ENCODE measurements at regions not wholly inside any gene's neighbourhood (a gene's known extent, or its start where the extent isn't known, plus 50 kb on each side); places are given as distances from the start of the nearest gene placed in this dataset.

DNA sequence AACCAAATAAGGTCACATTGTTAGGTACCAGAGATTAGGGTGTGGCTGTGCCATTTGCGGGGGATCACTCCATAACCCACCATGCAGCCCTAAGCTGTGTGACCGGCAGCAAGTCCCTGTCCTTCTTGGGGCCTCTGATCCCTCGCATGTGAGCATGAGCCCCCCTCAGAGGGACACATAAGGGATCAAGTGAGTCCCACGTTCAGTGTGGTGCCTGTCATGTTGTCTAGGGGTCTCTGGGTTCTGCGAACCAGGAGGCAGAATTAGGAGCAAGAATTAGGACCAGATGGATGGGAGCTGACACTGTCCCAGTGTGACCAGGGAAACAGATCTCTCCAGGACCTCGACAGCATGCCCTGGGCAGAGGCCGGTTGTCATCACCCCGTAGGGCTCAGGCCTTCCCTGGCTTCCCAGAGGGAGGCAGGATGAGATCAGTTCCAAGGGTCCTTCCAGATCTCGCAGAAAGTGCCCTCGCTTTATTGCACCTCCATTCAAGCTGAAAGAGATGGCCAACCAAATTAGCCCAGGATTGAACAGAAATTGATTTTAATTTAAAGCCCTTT is 113.2 kb upstream of the OTOS start:
- no peaks in the 10 kb centered on the region for H3K27me3 ChIP-seq
- H3K4me2 ChIP-seq: no peak overlapping the region
- WGBS (ENCODE audit: low lambda C conversion rate, missing lambda C conversion rate): 73% methylated on average over 10 of the region's 10 CpGs
- H3K4me3 ChIP-seq: no peak overlapping the region
- peaks cover 45% of the 10 kb centered on the region for H3K4me1 ChIP-seq (ENCODE audit: insufficient read depth)
- H3K27ac ChIP-seq: no peak overlapping the region
- no peaks in the 10 kb centered on the region for H4K20me1 ChIP-seq (ENCODE audit: insufficient read depth, poor library complexity, severe bottlenecking)
- H3K9me3 ChIP-seq (ENCODE audit: low read depth): no peaks in the 10 kb centered on the region
- no peak overlapping the region for H2AFZ ChIP-seq
- no peaks in the 10 kb centered on the region for H3K36me3 ChIP-seq (replicated peaks; ENCODE audit: insufficient read depth, low read depth)
- H3K79me2 ChIP-seq: peaks cover 3% of the 10 kb centered on the region
- no peak for DNase-seq (ENCODE audit: low spot score)
- TF ChIP-seq CTCF (IDR thresholded peaks at IDR 0.05; ENCODE audit: poor library complexity) (no peak), EZH2phosphoT487 (IDR thresholded peaks at IDR 0.05; ENCODE audit: low read depth, severe bottlenecking, unreplicated experiment) (no peak), EZH2 (IDR thresholded peaks at IDR 0.05; ENCODE audit: borderline replicate concordance) (no peak)
- H3K9me2 ChIP-seq (replicated peaks; ENCODE audit: insufficient read depth): no peaks in the 10 kb centered on the region

DNA sequence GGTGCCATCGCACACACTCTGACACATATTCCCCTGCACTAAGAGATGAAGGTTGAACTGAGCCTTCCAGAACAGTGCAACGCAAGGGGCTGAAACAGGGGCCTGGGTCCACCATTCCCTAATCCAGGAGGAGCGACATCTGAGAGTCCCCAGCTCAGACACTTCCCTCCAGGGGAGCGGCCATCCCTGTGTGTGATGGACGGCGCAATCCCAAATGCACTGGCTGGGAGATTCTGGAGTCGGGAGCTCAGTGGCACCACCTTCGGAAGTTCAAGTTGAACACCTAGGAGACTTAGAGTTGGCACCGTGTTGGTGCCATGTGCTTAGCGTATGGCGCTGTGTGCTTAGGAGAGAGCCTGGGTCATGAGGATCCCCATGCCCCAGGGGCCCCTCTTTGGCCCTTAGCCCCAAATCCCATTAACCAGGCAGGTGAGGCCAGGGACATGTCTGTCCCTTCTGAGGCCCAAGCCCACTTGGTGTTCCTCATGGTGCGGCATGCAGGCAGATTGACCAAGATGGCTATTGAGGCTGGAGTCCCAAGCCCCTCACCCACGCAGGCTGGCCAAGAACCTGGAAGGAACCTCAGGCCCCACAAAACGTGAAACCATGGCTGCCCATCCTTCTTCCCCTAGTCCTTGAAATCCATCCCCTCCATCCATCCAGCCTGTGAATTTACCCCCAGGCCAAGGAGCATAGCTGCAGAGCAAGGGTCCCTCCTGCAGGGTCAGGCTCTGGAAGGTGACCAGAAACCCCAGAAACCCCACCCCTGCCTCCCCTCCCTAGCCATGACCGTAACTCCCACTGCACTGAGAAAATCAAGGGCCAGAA is 114.1 kb upstream of the OTOS start:
- DNase-seq (ENCODE audit: low spot score): no peak
- no peak overlapping the region for H3K4me3 ChIP-seq
- H3K27me3 ChIP-seq: no peaks in the 10 kb centered on the region
- H3K4me2 ChIP-seq: peak overlapping the region; percentile 64
- H3K27ac ChIP-seq: no peak overlapping the region
- H3K9me3 ChIP-seq (ENCODE audit: low read depth): no peaks in the 10 kb centered on the region
- peaks cover 3% of the 10 kb centered on the region for H3K79me2 ChIP-seq
- no peaks in the 10 kb centered on the region for H4K20me1 ChIP-seq (ENCODE audit: insufficient read depth, poor library complexity, severe bottlenecking)
- 94% methylated on average over 15 of the region's 15 CpGs for WGBS (ENCODE audit: low lambda C conversion rate, missing lambda C conversion rate)
- TF ChIP-seq EZH2phosphoT487 (IDR thresholded peaks at IDR 0.05; ENCODE audit: low read depth, severe bottlenecking, unreplicated experiment): no peak
- TF ChIP-seq EZH2 (IDR thresholded peaks at IDR 0.05; ENCODE audit: borderline replicate concordance): no peak
- no peak for TF ChIP-seq CTCF (IDR thresholded peaks at IDR 0.05; ENCODE audit: poor library complexity)
- no peaks in the 10 kb centered on the region for H3K36me3 ChIP-seq (replicated peaks; ENCODE audit: insufficient read depth, low read depth)
- no peaks in the 10 kb centered on the region for H3K9me2 ChIP-seq (replicated peaks; ENCODE audit: insufficient read depth)
- peaks cover 47% of the 10 kb centered on the region for H3K4me1 ChIP-seq (ENCODE audit: insufficient read depth)
- H2AFZ ChIP-seq: no peak overlapping the region

DNA sequence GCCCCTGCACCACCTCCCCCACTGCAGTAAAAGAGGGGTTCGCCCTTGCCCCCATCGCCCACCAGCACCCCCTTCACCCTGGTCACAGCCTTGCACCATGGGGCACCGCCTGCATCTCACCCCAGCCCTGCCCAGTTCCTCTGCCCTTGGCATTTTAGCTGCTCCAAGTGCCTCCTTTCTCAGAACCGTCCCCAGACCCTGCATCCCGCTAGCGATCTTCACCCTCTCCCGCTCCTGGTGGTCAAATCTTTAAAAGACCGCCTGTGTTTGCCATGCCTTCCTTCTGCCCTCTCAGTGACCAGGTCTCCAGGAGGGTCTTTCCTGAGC is 114.7 kb upstream of the OTOS start:
- H3K36me3 ChIP-seq (replicated peaks; ENCODE audit: insufficient read depth, low read depth): no peaks in the 10 kb centered on the region
- H3K4me3 ChIP-seq: no peak overlapping the region
- H3K4me1 ChIP-seq (ENCODE audit: insufficient read depth): peaks cover 44% of the 10 kb centered on the region
- peaks cover 3% of the 10 kb centered on the region for H3K79me2 ChIP-seq
- no peaks in the 10 kb centered on the region for H4K20me1 ChIP-seq (ENCODE audit: insufficient read depth, poor library complexity, severe bottlenecking)
- no peaks in the 10 kb centered on the region for H3K9me3 ChIP-seq (ENCODE audit: low read depth)
- TF ChIP-seq EZH2phosphoT487 (IDR thresholded peaks at IDR 0.05; ENCODE audit: low read depth, severe bottlenecking, unreplicated experiment) (no peak), EZH2 (IDR thresholded peaks at IDR 0.05; ENCODE audit: borderline replicate concordance) (no peak), CTCF (IDR thresholded peaks at IDR 0.05; ENCODE audit: poor library complexity) (no peak)
- no peak overlapping the region for H2AFZ ChIP-seq
- H3K27ac ChIP-seq: peak overlapping the region; percentile 87
- no peaks in the 10 kb centered on the region for H3K27me3 ChIP-seq
- H3K4me2 ChIP-seq: peak overlapping the region; percentile 64
- no peak for DNase-seq (ENCODE audit: low spot score)
- WGBS (ENCODE audit: low lambda C conversion rate, missing lambda C conversion rate): 89% methylated on average over 8 of the region's 8 CpGs
- H3K9me2 ChIP-seq (replicated peaks; ENCODE audit: insufficient read depth): no peaks in the 10 kb centered on the region
